ENCODE measurements at regions not wholly inside any gene's neighbourhood (a gene's known extent, or its start where the extent isn't known, plus 50 kb on each side); places are given as distances from the start of the nearest gene placed in this dataset.

DNA sequence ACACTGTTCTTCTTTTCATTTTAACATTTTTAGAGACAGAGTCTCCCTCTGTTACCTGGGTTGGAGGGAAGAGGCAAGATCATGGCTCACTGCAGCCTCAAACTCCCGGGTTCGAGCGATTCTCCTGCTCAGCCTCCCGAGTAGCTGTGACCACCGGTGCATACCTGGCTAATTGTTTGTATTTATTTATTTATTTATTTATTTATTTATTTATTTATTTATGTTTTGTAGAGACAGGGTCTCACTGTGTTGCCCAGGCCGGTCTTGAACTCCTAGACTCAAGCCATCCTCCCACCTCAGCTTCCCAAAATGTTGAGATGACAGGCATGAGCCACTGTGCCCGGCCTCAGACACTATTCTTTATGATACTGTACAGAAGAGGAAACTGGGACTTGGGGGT, 1176.6 kb upstream of the AUTS2 start:
- TF ChIP-seq EZH2phosphoT487 (IDR thresholded peaks at IDR 0.05; ENCODE audit: borderline replicate concordance, low read length) (no peak), CTCF (IDR thresholded peaks at IDR 0.05; ENCODE audit: low read depth, low read length, poor library complexity, severe bottlenecking) (no peak)

DNA sequence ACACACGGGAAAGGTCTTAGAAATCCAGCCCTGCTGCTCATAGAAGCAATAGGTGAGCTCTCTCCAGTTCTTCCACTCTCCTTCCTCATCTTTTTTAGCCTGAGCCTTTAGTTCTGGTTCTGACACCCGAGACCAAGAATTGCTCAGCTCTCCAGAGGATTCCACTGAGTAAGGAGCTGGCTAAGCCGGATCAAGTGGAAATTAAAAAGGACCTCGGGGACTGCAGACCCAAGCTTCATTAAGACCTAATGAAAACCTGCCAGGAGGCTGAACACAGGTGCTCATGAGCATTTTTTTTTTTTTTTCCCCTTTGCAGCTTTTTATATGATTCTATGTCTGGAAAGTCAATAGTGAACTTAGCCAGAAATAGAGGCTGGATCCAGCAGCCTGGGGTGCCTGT, 1176.0 kb upstream of the AUTS2 start:
- H3K4me2 ChIP-seq (ENCODE audit: low read length) = no peak overlapping the region
- H3K36me3 ChIP-seq (ENCODE audit: control insufficient read depth, low read length) = no peaks in the 10 kb centered on the region
- no peak for TF ChIP-seq EZH2phosphoT487 (IDR thresholded peaks at IDR 0.05; ENCODE audit: borderline replicate concordance, low read length)
- no peak for TF ChIP-seq CTCF (IDR thresholded peaks at IDR 0.05; ENCODE audit: low read depth, low read length, poor library complexity, severe bottlenecking)
- no peak overlapping the region for H3K4me3 ChIP-seq (ENCODE audit: low read length)
- H3K27ac ChIP-seq (ENCODE audit: low read depth, low read length) = no peak overlapping the region
- H3K9me2 ChIP-seq (replicated peaks; ENCODE audit: control insufficient read depth, low read length) = no peaks in the 10 kb centered on the region
- H3K79me2 ChIP-seq (ENCODE audit: control insufficient read depth, low read length) = no peaks in the 10 kb centered on the region
- H3K27me3 ChIP-seq (ENCODE audit: control insufficient read depth, low read length) = no peaks in the 10 kb centered on the region
- H3K4me1 ChIP-seq (ENCODE audit: control insufficient read depth, low read length) = no peaks in the 10 kb centered on the region
- H3F3A ChIP-seq (ENCODE audit: control insufficient read depth, insufficient read depth) = no peaks in the 10 kb centered on the region
- peaks cover 8% of the 10 kb centered on the region; the same call in 1 of the 2 replicates for H3K9me3 ChIP-seq (ENCODE audit: control insufficient read depth, insufficient read depth, low read length)
- no peaks in the 10 kb centered on the region for H4K20me1 ChIP-seq (ENCODE audit: control insufficient read depth, insufficient read depth, low read depth, low read length)

More for the DNA sequence above, 1176.6 kb upstream of the AUTS2 start:
- H3K36me3 ChIP-seq (ENCODE audit: control insufficient read depth, low read length) = no peaks in the 10 kb centered on the region
- H3K4me3 ChIP-seq (ENCODE audit: low read length) = no peak overlapping the region
- no peaks in the 10 kb centered on the region for H3K27me3 ChIP-seq (ENCODE audit: control insufficient read depth, low read length)
- no peaks in the 10 kb centered on the region for H3K4me1 ChIP-seq (ENCODE audit: control insufficient read depth, low read length)
- H3K9me3 ChIP-seq (ENCODE audit: control insufficient read depth, insufficient read depth, low read length) = peaks cover 10% of the 10 kb centered on the region; the same call in 1 of the 2 replicates
- H3K9me2 ChIP-seq (replicated peaks; ENCODE audit: control insufficient read depth, low read length) = no peaks in the 10 kb centered on the region
- H3K4me2 ChIP-seq (ENCODE audit: low read length) = no peak overlapping the region
- H3F3A ChIP-seq (ENCODE audit: control insufficient read depth, insufficient read depth) = no peaks in the 10 kb centered on the region
- H3K27ac ChIP-seq (ENCODE audit: low read depth, low read length) = no peak overlapping the region
- H3K79me2 ChIP-seq (ENCODE audit: control insufficient read depth, low read length) = no peaks in the 10 kb centered on the region
- H4K20me1 ChIP-seq (ENCODE audit: control insufficient read depth, insufficient read depth, low read depth, low read length) = no peaks in the 10 kb centered on the region

GRCh38 chr7:68423356-68423755, 1174.9 kb upstream of the AUTS2 start:
- no peak overlapping the region for H3K4me2 ChIP-seq (ENCODE audit: low read length)
- no peaks in the 10 kb centered on the region for H3K9me2 ChIP-seq (replicated peaks; ENCODE audit: control insufficient read depth, low read length)
- no peaks in the 10 kb centered on the region for H3K27me3 ChIP-seq (ENCODE audit: control insufficient read depth, low read length)
- H3F3A ChIP-seq (ENCODE audit: control insufficient read depth, insufficient read depth) = no peaks in the 10 kb centered on the region
- no peaks in the 10 kb centered on the region for H3K4me1 ChIP-seq (ENCODE audit: control insufficient read depth, low read length)
- H3K9me3 ChIP-seq (ENCODE audit: control insufficient read depth, insufficient read depth, low read length) = no peaks in the 10 kb centered on the region
- H3K27ac ChIP-seq (ENCODE audit: low read depth, low read length) = no peak overlapping the region
- TF ChIP-seq CTCF (IDR thresholded peaks at IDR 0.05; ENCODE audit: low read depth, low read length, poor library complexity, severe bottlenecking) (no peak), EZH2phosphoT487 (IDR thresholded peaks at IDR 0.05; ENCODE audit: borderline replicate concordance, low read length) (no peak)
- H3K36me3 ChIP-seq (ENCODE audit: control insufficient read depth, low read length) = no peaks in the 10 kb centered on the region
- no peaks in the 10 kb centered on the region for H4K20me1 ChIP-seq (ENCODE audit: control insufficient read depth, insufficient read depth, low read depth, low read length)
- H3K4me3 ChIP-seq (ENCODE audit: low read length) = no peak overlapping the region
- no peaks in the 10 kb centered on the region for H3K79me2 ChIP-seq (ENCODE audit: control insufficient read depth, low read length)

Measured in DOHH2 (cell line).